ENCODE measurements at regions not wholly inside any gene's neighbourhood (a gene's known extent, or its start where the extent isn't known, plus 50 kb on each side); places are given as distances from the start of the nearest gene placed in this dataset.
"Not testable (repeated sequence)": the region's sequence is repeated elsewhere in the genome, so short reads cannot be mapped to it uniquely, and the experiment has no call there.

DNA sequence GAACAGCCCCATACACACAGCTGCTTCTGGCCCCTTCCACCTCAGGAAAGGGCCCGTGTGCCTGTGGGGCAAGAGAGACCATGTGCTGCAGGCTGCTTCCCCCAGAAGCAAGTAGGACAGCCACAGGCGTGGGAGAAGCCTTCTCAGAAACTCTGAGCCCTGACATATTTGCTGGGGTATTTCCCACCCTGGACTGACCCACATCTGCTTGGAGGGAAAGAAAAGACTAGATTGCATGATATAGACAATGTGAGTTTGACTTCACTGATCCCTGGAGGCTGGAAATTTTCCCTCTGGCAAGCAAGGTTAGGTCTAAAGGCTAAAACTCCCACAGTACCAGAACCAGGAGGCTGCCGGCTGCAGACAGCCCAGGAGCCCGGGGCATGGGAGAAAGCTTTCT is 213.3 kb upstream of the SSTR4 start:
- DNase-seq = no peak

DNA sequence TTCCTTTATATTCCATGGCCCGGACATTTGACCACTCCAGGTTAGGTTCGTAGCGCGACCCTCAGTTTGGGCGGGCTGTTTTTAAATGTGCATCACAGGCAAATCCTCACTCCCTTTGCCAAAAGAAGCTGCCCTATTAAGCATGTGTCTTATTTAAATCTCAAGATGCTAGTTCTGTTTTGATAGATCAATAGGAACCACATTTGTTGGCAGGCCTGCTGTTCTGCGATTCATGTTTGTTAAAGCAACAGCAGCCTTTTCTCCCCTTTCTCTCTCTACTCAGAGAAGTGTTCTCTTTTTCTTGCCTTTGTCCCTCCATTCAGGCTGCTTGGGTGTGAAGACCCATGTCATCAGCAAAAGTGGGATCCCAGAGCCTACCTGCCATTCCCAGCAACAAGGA is 212.0 kb upstream of the SSTR4 start:
- DNase-seq = no peak

DNA sequence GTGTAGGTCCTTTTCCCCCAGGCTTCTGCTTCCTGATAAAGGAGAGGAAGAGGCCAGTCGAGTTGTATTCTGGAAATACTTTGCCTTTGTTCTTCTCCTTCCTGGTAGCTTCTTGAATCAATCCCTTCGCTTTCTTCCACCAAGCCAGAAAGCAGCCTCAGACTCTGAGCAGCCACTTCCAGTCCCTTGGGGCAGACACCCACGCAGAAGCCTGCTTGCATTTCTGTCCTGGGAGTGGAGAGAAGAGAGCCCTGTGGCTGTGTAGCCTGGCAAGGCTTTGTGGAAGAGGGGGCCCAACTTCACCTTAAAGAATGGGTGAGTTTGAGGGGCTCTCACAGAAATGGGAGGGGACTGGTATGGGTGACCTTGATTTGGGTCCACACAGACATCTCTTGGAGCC is 211.0 kb upstream of the SSTR4 start:
- no peak for DNase-seq

DNA sequence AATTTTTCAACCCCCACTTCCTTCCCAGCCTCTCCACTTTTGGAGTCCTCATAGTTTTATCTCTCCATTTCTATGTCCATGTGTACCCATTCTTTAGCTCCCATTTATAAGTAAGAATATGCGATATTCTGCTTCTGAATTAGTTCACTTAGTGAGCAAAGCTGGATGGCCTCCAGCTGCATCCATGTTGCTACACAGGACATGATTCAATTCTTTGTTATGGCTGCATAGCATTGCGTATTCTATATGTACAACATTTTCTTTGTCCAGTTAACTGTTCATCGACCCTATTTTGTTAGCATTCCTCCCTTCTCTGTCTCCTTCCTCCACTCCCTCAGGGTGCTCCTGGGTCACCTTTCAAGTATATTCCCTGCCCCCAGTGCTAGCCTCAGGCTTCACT is 210.0 kb upstream of the SSTR4 start:
- no peak for DNase-seq

DNA sequence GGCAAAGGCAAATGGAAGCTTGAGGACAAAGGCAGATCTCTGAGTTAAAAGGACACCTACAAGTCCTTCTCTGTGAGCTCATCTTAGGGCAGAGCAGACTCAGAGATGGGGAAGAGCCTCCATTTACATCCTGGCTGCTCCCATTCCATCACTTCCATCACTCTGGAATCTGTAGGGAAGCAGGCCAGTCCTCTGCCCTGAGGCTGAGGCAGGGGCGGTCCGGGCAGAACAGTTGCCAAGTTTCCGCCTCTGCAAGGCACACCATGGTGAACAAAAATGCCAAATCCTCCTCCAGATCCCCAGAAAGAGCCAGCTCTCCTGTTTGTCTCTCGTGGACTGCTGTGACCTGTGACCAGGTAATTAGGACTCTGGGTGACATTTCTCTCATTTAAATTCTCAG is 209.6 kb upstream of the SSTR4 start:
- DNase-seq = no peak

DNA sequence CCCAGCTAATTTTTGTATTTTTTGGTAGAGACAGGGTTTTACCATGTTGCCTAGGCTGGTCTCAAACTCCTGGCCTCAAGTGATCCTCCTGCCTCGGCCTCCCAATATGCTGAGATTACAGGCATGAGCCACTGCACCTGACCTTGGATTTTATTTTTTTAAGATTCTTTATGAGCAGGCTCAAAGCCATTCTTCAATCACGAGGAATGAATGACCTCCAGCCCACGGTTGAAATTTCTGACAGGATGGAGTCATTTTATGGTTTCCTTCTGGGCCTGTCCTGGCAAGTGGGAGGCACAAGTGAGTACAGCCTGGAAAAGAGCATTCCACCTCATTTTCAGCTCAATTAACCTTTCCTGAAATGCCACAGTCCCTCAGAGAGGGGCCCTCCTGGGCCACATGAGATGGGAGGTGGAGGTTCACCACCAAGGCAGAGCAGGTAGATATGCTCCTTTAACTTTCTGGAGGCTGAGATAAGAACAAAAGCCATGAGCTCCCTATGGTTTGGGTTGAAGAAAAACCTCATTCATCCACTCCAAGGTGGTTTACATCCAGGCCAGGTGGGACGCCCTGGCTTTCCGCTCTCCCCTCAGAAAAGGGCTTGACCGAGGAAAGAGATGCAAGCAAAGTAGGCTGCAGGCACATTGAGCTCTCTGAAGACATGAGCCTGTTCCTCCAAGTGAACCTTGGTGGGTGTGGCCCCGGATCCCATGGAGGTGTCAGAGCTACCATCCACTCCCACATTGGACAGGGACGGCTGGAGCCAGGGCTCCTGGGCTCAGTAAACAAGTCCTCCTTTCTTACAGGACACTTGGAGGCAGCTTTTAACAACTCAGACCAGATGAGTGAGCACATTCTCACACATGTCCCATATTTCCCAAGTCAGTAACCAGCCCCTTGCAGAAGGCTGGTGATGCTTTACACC is 208.5 kb upstream of the SSTR4 start:
- DNase-seq = no peak

DNA sequence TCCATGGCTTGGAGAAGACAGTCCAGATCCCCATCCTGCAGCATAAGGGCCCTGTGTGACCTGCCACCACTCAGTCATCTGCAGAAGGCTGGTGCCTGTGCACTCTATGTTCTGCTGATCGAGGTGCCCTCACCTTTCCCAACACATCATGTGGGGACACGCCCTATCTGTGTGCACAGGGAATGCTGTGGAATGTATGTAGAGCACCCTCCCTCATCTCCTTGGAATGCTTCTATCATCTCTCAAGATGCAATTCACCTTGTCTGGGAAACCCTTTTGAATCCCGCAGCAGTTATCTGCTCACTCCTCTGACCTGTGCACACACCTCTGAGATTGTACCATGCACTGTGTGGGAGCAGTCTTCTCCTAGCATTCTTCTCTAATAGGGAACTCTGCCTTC is 207.2 kb upstream of the SSTR4 start:
- DNase-seq = no peak

DNA sequence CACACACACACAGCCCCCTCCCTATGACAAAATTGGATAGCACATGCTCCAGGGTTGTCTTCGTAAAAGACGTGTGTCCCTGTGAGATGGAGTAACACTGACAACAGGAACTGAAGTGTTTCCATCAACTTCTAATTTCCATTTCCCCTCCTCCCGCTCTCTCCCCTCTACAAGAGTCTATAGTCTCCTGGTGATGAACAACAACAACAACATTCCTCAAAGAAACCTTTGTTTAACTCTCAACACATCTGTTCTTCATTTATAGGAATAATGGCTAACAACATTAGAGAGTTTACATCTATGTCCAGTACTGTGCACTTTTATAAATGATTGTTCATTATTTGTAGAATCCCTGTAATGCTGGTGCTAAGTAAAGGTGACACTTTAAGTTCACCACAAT is 205.8 kb upstream of the SSTR4 start:
- DNase-seq = no peak

DNA sequence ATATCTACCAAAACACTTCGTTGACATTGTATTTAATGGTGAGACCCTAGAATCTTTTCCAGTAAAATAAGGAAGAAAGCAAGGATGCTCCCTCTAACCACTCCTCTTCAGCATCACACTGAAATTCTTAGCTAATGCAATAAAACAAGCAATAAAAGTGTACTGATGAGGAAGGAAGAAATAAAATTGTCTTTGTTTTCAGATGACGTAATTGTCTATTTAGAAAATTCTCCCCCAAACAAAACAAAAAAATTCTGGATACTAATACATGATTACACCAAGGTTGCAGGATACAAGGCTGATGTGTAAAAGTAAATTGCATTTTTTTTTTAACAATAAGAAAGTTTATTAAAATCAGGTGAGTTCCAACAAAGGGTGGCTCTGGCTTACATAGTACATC is 205.0 kb upstream of the SSTR4 start:
- no peak for DNase-seq

DNA sequence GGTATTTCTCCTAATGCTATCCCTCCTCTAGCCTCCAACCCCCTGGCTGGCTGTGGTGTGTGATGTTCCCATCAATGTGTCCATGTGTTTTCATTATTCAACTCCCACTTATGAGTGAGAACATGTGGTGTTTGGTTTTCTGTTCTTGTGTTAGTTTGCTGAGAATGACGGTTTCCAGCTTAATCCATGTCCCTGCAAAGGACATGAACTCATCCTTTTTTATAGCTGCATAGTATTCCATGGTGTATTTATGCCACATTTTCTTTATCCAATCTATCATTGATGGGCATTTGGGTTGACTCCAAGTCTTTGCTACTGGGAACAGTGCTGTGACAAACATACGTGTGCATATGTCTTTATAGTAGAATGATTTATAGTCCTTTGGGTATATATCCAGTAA is 204.4 kb upstream of the SSTR4 start:
- not testable (repeated sequence) for DNase-seq

DNA sequence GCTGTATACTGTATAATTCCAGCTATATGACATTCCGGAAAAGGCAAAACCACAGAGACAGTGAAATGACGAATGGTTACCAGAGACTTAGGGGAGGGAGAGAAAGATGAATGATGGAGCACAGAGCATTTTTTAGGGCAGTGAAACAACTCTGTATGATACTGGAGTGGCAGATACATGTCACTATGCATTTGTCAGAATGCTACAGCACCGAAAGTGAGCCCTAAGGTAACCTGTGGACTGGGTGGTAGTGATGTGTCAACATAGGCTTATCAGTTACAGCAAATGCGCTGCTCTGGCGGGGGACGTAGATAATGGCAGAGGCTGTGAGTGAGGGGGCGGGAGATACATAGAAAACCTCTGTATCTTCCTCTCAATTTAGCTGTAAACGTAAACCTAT is 201.3 kb upstream of the SSTR4 start:
- DNase-seq = no peak

DNA sequence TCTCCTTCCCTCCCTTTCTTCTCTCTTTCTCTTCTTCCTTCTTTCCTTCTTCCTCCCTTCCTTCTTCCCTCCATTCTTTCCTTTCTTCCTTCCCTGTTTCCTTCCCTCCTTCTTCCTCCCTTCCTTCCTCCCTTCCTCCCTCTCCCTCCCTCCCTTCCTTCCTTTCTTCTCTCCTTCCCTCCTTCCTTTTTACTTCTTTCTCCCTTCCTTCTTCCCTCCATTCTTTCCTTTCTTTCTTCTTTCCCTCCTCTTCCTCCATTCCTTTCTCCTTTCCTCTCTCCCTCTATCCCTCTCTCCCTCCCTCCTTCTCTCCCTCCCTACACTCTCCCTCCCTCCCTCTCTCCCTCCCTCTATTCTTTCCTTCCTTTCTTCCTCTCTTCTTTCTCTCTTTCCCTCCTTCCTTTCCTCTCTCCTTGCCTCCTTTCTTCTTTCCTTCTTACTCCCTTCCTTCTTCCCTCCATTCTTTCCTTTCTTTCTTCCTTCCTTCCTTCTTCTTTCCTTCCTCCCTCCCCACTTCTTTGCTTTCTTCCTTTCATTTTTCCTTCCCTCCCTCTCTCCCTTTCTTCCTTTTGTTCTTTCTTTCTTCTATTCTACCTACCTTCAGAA is 200.4 kb upstream of the SSTR4 start:
- no peak for DNase-seq

DNA sequence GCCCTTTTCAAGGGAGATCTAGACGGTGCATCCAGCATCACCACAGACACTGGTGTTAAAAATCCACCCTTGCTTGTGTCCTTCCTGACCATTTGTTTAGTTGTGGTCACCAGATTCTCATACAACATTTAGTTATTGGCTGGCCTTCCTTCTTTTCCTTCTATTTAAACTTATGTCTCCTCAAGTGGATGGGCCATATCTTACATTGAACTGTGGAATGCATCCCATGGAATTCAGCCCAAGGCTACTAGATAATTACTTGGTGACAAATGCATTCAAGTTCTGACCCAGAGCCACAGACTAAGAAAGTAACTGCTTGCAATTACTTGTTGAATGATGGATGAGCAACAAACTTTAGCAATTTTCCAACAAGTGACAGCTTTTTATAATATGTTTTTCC is 198.9 kb upstream of the SSTR4 start:
- no peak for DNase-seq

DNA sequence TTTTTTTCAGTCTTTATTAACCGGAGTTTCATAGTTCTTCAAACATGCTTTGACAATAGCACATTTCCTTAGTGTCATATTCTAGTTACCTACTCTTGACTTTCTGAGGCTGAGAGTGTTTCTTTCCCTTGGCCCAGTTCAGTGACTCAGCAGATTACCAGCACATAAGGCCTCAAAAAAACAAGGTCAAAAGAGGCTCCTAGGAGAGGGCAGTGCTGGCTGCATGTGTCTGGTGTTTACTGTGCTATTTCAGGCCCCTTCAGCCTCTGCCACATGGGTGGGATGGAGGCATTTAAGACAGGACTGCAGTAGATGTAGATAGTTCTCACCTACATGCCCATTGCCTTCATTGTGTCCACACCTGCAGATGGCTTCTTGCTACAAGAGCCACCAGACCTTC is 198.2 kb upstream of the SSTR4 start:
- no peak for DNase-seq

DNA sequence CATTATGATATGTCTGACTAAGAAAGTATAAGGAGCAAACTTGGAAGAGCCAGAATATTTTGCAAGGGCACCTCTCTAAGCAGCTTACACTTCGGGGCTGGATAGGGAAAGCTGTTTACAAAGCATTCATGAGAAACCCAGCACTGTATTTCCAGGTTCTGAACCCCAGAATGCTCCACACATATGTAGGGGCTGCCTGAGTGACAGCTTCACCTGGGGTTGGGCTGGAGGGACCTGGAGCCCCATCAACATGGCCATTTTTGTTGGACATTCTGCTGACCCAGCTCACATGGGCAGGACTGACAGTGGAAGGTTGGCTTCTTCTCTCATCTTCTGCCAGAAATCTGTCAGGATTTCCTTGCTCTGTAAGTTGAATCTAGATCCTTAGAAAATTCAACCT is 197.1 kb upstream of the SSTR4 start:
- no peak for DNase-seq

DNA sequence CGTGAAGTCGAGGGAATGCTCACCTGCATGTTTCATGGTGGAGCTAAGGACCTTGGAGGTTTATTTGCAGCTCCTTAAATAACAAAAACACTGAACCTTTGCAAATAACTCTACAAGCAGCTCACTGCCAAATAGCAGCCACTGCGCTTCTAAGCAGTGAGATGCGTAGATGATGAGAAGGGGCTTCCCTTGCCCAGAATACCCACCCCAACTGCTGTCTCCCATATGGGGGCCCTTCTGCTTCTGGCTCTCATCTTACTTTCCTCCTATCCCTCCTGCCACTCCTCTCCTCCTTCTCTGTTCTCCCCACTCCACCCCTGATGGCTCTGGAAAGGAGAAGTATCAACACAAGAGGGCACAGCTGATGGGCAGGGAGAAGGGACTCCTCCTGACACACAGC is 193.3 kb upstream of the SSTR4 start:
- no peak for DNase-seq

DNA sequence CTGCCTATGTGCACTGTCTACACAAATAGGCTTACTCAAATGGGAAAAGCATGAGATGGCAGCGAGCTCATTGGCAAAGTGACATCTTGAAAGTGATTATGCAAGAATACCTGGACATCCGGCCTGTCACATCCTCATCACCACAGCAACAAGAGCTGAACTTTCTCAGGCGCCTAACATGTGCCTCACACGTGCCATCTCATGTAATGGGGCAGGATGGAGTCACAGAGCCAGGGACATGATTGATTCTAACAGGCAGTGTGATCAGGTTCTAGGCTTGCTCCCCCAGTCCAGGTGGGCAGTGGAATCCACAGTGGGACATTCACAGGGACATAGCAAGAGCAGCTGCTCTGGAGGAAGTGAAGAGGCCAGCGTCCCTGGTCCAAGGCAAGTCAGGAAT is 192.3 kb upstream of the SSTR4 start:
- DNase-seq = no peak

DNA sequence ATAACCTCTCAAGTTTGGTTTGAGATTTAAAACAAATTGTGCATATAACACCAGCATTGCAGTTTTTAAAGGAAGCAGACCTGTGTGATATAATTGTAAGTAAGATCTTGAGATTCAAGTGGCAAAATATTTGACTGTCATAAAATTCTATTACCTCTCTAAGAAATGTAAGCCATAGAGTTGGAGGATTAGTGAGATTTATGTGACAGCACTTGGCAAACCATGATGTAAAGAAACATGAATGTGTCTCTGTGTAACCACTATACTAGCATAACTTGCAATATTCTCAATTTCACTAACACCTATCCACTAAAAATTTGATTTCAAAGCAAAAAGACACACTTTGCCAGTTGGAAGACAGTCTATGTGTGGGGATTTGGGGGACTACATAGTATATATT is 190.2 kb upstream of the SSTR4 start:
- DNase-seq = no peak

DNA sequence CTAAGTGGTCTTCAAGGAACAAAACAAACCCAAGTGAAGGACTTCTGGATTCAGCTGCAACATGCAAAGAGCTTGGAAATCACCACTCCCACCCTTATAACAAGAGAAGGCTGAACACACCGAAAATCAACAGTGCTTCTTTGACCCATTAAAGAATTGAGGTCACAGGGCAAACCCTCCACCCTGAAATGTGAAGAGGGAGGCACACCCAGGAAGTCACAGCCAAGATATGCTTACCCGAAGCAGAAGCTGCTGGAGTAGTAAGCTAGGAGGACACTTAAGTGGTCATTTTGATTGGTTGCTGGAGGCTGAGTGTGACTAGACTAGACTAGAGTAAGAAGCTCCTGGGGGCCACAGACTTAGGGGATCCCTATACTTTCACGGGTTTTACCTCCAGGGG is 188.2 kb upstream of the SSTR4 start:
- DNase-seq = no peak

DNA sequence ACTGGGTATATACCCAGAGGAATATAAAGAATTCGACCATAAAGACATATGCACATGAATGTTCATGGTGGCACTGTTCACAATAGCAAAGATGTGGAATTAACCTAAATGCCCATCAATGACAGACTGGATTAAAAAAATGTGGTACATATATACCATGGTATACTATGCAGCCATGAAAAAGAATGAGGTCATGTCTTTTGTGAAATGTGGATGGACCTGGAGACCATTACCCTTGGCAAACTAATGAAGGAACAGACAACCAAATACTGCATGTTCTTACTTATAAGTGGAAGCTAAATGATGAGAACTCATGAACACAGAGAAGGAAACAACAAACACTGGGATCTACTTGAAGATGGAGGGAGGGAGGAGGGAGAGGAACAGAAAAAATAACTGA is 186.7 kb upstream of the SSTR4 start:
- no peak for DNase-seq

DNA sequence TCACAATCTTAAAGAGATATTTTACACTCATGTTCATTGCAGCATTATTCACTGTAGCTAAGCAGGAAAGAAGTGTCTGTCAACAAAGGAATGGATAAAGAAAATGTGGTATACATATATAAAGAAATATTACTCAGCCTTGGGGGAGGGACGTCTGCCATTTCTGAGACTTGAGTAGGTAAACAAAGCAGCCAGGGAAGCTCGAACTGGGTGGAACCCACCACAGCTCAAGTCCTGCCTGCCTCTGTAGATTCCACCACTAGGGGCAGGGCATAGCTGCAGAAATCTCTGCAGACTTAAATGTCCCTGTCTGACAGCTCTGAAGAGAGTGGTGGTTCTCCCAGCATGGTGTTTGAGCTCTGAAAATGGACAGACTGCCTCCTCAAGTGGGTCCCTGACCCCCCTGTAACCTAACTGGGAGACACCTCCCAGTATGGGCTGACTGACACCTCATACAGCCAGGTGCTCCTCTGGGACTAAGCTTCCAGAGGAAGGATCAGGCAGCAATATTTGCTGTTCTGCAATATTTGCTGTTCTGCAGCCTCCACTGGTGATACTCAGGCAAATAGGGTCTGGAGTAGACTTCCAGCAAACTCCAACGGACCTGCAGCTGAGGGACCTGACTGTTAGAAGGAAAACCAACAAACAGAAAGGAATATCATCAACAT is 183.3 kb upstream of the SSTR4 start:
- DNase-seq = peak; percentile 12

DNA sequence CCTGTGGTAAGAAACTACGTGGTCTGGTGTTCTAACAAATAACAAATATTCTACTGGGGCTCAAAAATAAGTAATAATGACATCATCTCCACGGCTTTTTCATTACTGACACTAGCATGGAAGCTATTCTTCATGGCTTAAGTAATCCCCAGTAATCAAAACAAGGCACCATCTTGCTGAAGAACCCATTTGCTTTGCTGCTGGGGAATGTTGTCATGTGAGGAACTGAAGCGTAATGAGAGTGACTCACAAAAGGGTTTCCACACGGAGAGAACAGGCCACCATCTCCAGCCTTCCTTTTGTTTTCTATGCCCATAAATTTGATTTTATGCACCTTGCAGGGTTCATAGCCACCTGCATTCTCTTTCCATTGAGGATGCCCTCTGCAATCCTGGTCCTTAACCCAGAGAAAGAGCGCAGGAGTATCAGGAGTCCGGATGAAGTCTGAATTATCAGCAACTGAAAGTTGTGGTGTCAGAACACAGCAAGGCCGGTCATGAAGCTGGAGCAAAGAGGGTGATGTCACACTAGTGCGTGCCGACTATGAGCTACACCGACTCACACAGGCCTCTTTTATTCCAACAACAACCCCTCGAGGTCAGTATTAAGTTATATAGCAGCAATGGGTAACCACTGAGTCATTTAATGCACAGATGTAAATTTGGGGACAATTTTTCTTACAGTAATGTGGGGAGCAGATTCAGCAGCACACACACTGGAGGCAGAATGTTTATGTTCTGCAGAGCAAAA is 173.7 kb upstream of the SSTR4 start:
- no peak for DNase-seq

DNA sequence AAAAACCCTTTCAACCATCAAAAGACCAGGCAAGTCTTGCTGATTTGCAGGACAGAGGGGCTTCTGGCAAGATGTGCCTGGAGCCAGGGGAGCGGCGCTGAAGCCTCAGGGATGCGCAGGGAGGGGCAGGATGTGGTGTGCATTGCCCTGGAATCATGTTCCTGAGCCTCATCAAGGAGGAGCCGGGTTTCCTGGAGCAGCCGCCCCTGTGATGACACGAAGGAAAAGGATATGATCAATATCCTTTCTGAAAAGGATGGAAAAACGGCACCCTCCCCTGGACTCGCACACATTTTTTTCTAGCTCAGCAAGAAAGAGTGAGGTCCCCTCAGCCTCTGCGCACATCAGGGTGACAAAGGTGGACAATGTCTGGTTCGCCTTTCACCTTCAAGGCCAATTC is 173.1 kb upstream of the SSTR4 start:
- no peak for DNase-seq
